NCI-H2171 treated with DMSO at 0.1 percent for 48 hours (cell line): ENCODE measurements at regions not wholly inside any gene's neighbourhood (a gene's known extent, or its start where the extent isn't known, plus 50 kb on each side); places are given as distances from the start of the nearest gene placed in this dataset.

Experiments used
- DNase-seq: peaks from one replicate; lab custom pipeline; 2025; lab: John Stamatoyannopoulos, UW

DNA sequence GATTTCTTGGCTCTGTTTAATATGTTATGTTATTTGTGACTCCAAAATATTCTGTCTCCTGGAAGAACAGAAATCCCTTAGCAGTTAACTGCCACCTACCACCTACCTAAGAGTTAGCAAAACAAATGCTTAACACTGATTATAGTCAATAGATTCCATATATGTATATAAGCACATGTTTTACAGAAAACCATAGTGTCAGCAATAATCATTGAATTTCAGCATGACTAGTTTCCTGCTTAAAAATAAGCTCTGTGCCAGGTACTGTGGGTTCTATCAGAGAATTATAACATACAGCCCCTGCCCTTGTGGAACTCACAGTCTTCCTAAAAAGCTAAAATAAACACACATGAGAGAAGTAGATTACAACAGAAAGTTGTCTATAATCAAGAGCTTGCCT, 561.9 kb upstream of the CAMK1G start:
- DNase-seq = no peak

DNA sequence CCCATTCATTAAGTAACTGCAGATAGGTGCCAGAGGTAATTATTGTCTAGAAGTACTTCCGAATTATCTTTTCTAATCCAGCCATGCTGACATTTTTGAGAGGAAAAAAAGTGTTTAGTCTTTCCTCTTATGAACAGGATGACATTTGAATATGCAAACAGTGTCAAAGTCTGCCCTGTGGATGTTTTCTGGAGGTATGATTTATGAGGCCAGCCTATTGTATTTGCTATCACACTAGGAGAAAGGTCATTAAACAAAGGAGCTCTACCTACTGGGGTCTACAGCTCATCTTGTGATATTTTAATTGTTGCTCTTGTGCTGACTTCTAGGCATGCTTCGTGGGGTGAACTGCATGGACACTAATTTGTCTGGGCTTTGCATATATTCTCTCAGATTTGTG, 559.7 kb upstream of the CAMK1G start:
- DNase-seq = no peak

GRCh38 chr1:209029737-209030136, 553.8 kb upstream of the CAMK1G start:
- no peak for DNase-seq

GRCh38 chr1:209030454-209031167, 552.9 kb upstream of the CAMK1G start:
- DNase-seq = no peak

DNA sequence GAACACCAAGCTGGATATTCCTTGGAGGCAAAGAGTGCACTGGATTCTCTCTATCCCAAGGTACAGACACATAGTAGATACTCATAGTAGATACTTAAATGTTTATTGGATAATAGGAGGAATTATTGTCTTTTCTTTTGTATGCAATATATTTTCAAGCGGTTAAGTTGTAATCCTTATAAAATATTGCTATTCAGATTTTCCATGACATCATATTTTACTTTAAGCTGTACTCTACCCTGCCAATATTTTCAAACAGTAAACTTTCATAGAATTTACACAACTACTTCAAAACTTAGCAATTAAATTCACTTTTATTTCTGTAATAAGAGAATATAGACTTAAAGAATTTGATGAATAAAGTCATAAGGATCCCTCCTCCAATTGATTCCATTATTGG, 546.5 kb upstream of the CAMK1G start:
- no peak for DNase-seq

- no peak for DNase-seq
These were observed 545.2 kb upstream of the CAMK1G start for GRCh38 chr1:209038316-209038715.

GRCh38 chr1:209038735-209039134, 544.8 kb upstream of the CAMK1G start:
- DNase-seq = no peak

DNA sequence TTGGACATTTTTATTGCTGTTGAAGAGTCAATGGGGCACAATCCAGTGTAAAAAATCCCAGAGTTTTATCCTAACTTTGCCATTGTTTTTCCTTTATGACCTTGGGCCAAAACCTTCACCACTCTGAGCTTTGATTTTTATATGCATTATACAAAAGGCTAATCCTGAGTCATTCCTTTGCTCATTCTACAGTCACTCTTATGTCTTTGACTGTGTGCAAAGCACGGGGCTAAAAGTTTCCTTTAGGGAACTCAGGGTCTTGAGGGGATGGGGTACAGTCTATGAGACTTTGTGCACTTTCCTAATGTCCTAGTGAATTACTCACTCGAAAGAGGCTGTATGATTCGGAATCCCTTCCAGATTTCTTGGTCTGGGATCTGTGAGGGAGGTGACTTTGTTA, 543.2 kb upstream of the CAMK1G start:
- DNase-seq = no peak

DNA sequence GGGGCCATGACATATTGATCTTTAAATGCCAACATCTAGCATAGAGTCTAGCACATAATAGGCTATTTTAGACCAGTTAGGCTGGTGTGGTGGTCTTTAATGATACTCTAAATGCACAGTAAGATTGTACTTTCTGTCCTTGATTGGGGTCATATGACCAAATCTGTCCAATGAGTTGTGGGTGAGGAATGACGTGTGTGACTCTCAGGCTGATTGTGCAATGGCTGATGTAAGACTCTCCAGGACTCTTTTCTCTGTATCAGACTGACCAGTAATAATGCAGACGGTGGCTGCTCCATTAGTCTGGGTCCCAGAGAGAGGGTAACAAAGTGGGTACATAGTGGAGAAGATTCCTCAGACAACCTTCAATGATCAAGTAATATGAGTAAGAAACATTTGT, 541.6 kb upstream of the CAMK1G start:
- DNase-seq = no peak

- no peak for DNase-seq
These were observed 541.1 kb upstream of the CAMK1G start for GRCh38 chr1:209042413-209042812.

DNA sequence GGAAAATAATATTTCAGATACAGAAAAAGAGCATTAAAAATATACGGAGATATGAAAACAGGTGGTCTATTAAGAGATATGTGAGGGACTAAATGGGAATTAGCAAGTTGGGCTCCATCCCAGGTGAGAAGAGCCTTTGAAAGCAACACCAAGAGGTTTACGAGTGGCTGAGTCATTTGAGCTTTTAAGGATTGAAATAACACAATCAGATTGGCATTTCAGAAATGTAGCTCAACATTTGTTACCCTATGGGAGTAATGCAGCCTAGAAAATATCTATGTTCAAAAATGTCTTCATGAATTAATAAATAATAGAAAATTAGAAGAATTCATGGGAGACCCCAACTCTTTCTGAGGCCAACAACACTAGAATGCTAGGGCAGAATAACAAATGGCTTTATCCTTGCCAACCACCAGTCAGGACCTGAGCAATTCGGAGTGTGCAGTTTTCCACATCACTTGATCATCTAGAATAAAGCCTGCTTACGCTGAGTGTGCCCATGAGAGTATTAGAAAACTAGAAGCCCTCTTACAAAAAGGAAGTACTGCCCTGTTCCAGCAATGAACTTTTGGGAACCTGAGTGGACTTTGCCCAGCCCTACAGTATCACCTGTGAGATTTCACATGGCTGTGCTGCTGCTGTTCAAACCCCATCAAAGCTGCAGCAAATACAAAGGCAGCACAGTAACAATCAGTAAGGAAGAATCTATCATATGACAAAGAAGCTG, 538.0 kb upstream of the CAMK1G start:
- DNase-seq = no peak

DNA sequence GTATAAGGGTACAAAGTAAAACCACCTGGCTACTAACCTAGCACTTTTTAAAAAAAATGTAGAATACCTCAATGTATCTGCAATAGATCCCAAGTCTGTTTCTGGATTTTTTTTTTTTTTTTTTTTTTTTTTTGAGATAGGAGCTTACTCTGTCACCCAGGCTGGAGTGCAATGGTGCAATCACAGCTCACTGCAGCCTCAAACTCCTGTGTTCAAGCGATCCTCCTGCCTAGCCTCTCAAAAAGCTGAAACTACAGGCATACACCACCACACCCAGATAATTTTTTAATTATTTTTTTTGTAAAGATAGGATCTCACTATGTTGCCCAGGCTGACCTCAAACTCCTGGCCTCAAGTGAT, 537.5 kb upstream of the CAMK1G start:
- no peak for DNase-seq

- DNase-seq = no peak
These were observed 536.6 kb upstream of the CAMK1G start for GRCh38 chr1:209046935-209047334.

GRCh38 chr1:209048941-209049669, 534.4 kb upstream of the CAMK1G start:
- no peak for DNase-seq

GRCh38 chr1:209051570-209051969, 531.9 kb upstream of the CAMK1G start:
- no peak for DNase-seq

- no peak for DNase-seq
These were observed 529.9 kb upstream of the CAMK1G start for GRCh38 chr1:209053587-209053986.

DNA sequence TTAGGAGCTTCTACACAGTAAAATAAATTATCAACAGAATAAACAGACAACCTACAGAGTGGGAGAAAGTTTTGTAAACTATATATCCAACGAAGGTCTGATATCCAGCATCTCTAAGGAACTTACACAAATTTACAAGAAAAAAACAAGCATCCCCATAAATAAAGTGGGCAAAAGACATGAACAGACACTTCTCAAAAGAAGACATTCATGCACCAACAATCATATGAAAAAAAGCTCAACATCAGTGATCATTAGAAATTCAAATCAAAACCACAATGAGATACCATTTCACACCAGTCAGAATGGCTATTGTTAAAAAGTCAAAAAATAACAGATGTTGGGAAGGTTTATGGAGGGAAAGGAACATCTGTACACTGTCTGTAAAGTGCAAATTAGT, 526.4 kb upstream of the CAMK1G start:
- DNase-seq = no peak

DNA sequence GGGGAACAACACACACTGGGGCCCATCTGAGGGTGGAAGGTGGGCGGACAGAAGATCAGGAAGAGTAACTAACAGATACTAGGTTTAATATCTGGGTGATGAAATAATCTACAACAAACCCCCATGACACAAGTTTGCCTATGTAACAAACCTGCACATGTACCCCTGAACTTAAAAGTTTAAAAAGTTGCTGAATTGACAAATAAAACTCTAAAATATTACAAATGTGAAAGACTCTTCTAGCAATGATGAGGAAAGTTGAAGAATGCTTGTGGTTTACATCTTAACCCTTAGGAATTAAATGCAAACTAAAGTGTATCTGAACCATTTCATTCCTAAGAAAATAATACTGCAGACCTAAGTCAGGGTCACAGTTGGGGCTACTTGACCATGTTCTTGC, 525.6 kb upstream of the CAMK1G start:
- no peak for DNase-seq

DNA sequence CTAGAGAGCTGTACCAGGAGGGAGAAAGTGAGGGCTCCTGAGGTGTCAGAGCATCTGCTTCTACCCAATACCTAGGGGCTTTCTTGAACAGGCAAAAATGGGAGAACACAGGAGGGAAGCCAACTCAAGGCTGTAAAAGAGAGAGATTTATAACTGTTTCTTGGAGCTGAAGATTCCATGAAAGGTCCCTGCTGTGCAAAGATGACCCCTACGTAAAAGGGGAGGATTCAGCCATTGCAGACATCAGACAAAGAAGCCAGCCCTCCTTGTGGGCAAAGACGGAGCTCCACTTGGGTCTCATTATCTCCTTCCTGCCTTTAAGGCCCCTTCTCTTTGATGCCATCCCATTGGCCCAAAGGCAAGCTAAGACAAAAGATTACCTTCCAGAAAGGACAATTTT, 524.1 kb upstream of the CAMK1G start:
- no peak for DNase-seq

DNA sequence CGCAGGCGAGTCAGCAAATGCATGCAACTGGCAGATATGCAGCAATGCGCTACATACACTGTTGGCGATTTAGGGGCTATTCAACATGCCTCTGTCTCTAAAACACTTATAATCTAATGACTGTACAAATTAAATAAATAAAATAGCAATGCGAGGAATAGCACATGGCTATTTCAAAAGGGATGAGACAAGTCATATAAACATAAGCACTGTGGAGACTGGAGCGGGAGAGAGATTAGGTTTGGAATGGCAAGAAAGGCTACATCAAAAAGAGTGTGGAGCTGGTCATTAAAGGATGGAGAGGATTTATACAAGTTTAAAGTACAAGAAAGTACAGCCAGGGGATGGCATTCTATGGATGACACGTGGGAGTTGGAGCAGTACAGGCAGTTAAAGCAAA, 523.5 kb upstream of the CAMK1G start:
- no peak for DNase-seq

- DNase-seq = no peak
These were observed 521.4 kb upstream of the CAMK1G start for GRCh38 chr1:209062081-209062620.

DNA sequence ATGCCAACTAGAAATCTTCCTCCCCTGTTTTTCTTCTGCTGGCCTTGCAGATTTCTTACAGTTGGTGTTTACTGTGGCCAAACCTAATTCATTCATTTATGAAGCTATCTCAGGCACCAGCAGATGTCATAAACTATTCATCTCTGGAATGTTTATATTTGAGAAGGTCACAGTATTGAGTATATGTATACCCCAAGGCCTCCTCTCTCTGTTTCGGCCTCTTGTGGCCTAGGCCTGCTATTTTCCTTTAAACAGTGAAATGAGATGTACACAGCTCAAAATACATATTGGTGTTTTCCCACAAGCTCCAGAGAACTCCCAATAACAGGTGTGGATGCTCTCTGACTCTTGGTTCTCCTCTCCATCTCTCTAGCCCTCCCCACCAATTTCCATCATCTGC, 520.7 kb upstream of the CAMK1G start:
- no peak for DNase-seq
